Kidney epithelial cell (primary cell): ENCODE measurements at regions not wholly inside any gene's neighbourhood (a gene's known extent, or its start where the extent isn't known, plus 50 kb on each side); places are given as distances from the start of the nearest gene placed in this dataset.

Experiments used
- DNase-seq: peaks from one replicate; pipeline ENCODE4 v3.0.0-alpha.2; 2010; ENCODE audit warnings: low read depth
- H3K27me3 ChIP-seq: 2 replicates; pipeline ENCODE4 v1.6.0; 2011; ENCODE audit warnings: low read length; ENCODE audit not compliant: control insufficient read depth, insufficient read depth
- H3K36me3 ChIP-seq: 2 replicates; pipeline ENCODE4 v1.5.1; 2011; ENCODE audit warnings: low read length; ENCODE audit not compliant: control insufficient read depth, insufficient read depth
- H3K4me3 ChIP-seq: 2 replicates; pipeline ENCODE4 v1.5.1; 2011; ENCODE audit warnings: low read depth, mild to moderate bottlenecking, control low read depth, low read length
- TF ChIP-seq, protein P1 (sequence below): IDR thresholded peaks from 2 replicates; pipeline ENCODE4 v1.5.1; 2011; ENCODE audit warnings: mild to moderate bottlenecking, moderate library complexity, low read length, control low read depth, inconsistent platforms; ENCODE audit not compliant: insufficient read depth, poor library complexity, severe bottlenecking

DNA sequence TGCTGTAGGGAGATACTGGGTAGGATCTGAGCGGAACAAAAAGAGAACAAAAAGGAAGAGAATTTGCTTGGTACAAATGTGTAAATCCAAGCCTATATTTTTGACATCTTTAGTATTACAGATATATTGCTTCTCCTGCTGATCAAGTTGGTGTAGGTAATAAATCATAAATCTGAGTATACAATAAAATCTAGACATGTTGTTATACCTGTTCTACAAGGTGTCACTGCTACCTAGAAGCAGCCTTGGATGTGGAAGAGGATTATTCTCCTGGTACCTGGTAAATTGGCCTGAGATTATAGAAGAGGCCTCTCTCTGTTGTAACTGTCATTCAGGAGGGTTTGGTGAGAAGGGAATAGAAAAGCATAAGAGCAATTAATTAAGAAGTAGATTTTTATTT is 89.9 kb upstream of the LSM8 start:
- DNase-seq = no peak
- Histone ChIP-seq H3K36me3 (no peaks in the 10 kb centered on the region), H3K27me3 (no peaks in the 10 kb centered on the region), H3K4me3 (no peak overlapping the region)
- TF ChIP-seq, protein P1, sequence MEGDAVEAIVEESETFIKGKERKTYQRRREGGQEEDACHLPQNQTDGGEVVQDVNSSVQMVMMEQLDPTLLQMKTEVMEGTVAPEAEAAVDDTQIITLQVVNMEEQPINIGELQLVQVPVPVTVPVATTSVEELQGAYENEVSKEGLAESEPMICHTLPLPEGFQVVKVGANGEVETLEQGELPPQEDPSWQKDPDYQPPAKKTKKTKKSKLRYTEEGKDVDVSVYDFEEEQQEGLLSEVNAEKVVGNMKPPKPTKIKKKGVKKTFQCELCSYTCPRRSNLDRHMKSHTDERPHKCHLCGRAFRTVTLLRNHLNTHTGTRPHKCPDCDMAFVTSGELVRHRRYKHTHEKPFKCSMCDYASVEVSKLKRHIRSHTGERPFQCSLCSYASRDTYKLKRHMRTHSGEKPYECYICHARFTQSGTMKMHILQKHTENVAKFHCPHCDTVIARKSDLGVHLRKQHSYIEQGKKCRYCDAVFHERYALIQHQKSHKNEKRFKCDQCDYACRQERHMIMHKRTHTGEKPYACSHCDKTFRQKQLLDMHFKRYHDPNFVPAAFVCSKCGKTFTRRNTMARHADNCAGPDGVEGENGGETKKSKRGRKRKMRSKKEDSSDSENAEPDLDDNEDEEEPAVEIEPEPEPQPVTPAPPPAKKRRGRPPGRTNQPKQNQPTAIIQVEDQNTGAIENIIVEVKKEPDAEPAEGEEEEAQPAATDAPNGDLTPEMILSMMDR = no peak

DNA sequence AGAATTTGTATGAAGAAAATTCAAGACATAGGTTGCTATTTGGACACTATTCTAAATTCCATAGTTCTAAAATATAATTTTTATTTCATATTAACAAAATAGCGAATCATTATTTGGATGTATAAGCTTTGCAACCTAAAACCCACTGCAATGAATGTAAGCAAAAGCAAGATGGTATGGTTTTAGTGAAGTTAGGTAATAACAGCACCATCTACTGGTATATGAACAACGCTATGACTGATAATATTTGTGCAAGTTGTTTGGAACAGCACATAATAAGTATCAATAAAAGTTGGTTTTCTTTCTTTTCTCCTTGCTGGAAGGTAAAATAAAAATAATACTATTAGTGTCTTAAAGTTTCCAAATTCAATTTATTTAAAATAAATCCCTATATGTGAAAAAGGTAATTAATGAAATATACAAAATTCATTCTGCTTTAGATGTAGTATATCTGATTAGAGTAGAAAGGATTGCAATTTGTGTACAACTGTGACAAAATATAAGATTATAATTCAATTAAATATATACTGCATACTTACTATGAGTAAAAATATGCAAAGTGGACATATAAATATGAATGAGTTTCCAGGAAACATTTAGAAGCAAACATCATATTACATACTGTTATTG is 79.0 kb upstream of the LSM8 start:
- Histone ChIP-seq H3K36me3 (no peaks in the 10 kb centered on the region), H3K27me3 (no peaks in the 10 kb centered on the region), H3K4me3 (no peak overlapping the region)
- TF ChIP-seq, protein P1 = peak; percentile 42
- DNase-seq = peak; percentile 14

DNA sequence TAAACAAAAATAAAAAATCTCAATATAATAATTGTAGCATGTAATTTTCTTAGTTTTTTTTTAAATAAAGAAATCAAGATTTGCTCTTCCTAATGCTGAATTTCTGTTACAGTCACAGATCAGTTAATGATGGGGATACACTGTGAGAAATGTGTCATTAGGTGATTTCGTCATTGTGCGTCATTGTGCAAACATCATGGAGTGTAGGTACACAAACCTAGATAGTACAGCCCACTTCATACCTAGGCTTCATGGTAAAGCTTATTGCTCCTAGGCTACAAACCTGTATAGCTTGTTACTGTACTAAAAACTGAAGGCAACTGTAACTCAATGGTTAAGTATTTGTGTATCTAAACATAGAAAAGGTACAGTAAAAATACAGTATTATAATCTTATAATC is 74.4 kb upstream of the LSM8 start:
- Histone ChIP-seq H3K36me3 (no peaks in the 10 kb centered on the region), H3K27me3 (no peaks in the 10 kb centered on the region), H3K4me3 (no peak overlapping the region)
- no peak for DNase-seq
- TF ChIP-seq, protein P1 = no peak

DNA sequence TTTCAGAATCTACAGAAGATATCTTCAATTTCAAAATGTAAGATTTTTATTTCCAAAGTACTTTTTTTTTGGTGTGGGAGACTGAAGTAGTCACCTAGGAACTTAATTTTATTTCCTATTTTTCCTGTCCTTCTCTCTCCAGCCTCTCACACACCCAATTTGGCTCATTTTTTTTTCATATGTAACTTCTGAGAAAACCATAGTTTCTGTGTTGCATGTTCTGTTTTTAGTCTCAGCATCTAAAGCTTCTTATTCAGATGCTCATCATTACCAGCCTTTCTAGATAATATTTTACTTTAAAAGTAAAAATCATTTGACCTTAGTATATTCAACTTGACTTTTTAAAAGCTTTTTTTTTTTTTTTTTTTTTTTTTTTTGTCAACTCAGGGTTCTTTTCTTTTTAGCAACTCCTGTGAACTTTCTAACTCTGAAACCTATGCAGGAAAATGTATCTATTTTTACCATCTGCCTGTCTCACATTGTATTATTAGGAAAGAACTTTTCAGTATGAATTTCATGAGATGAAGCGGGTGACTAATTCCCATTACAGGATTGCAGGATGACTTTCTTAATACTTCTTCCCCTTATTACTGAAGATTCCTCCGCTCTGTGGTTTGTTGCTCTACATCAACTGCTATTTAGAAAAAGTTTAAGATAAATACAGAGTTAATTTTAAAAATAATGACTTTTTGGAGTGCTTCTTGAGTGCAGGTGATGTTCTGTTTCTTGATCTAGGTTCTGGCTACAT is 73.6 kb upstream of the LSM8 start:
- TF ChIP-seq, protein P1 = no peak
- DNase-seq = no peak
- Histone ChIP-seq H3K27me3 (no peaks in the 10 kb centered on the region), H3K36me3 (no peaks in the 10 kb centered on the region), H3K4me3 (no peak overlapping the region)

DNA sequence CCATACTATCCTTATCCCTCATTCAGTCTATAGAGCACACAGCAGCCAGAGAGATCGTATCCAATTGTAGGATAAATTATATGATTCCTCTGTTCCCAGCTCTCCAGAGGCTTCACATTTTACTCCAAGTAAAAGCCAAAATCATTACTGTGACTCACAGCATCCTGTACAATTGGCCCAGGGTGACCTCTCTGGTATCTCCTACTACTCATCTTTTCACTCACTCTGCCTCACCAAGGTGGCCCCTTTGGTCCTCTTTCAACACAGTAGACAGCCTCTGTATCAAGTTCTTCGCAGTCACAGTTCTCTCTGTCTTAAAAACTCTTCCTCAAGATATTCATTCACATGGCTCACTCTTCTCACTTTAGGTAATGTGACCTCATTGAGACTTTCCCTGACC is 72.6 kb upstream of the LSM8 start:
- DNase-seq = no peak
- H3K36me3 ChIP-seq = no peaks in the 10 kb centered on the region
- TF ChIP-seq, protein P1 = no peak
- H3K27me3 ChIP-seq = no peaks in the 10 kb centered on the region
- no peak overlapping the region for H3K4me3 ChIP-seq
